Smooth muscle cell (in vitro differentiated cells): ENCODE measurements at regions not wholly inside any gene's neighbourhood (a gene's known extent, or its start where the extent isn't known, plus 50 kb on each side); places are given as distances from the start of the nearest gene placed in this dataset.

Source experiments
- DNase-seq: peaks from one replicate; lab custom pipeline; 2025; ENCODE audit not compliant: unreplicated experiment; lab: John Stamatoyannopoulos, UW
- H2AFZ ChIP-seq: fragments of 200-600 bp; sonication (generic); 2 replicates; pipeline ENCODE4 v1.6.0; 2016; ENCODE audit warnings: antibody characterized with exemption, low read depth, mild to moderate bottlenecking
- H3F3A ChIP-seq: fragments of 200-600 bp; sonication (generic); 2 replicates; pipeline ENCODE4 v1.6.0; 2017; ENCODE audit warnings: antibody characterized with exemption, low read depth
- H3K27ac ChIP-seq: fragments of 200-600 bp; sonication (generic); 2 replicates; pipeline ENCODE4 v1.5.1; 2016; ENCODE audit warnings: low read depth, mild to moderate bottlenecking
- H3K27me3 ChIP-seq: fragments of 200-600 bp; sonication (generic); 2 replicates; pipeline ENCODE4 v1.6.1; 2016; ENCODE audit warnings: low read depth, mild to moderate bottlenecking
- H3K36me3 ChIP-seq: fragments of 200-600 bp; sonication (generic); 2 replicates; pipeline ENCODE4 v1.5.1; 2016; ENCODE audit warnings: low read depth
- H3K4me1 ChIP-seq: fragments of 200-600 bp; sonication (generic); 2 replicates; pipeline ENCODE4 v1.5.1; 2016; ENCODE audit warnings: low read depth
- H3K4me2 ChIP-seq: fragments of 200-600 bp; sonication (generic); 2 replicates; pipeline ENCODE4 v1.6.0; 2016; ENCODE audit warnings: mild to moderate bottlenecking
- H3K4me3 ChIP-seq: fragments of 200-600 bp; sonication (generic); 2 replicates; pipeline ENCODE4 v1.5.1; 2016; ENCODE audit warnings: mild to moderate bottlenecking
- H3K79me2 ChIP-seq: fragments of 200-600 bp; sonication (generic); 2 replicates; pipeline ENCODE4 v1.6.0; 2016; ENCODE audit warnings: low read depth, mild to moderate bottlenecking
- H3K9ac ChIP-seq: fragments of 200-600 bp; sonication (generic); 2 replicates; pipeline ENCODE4 v1.6.0; 2016; ENCODE audit warnings: low read depth
- H3K9me3 ChIP-seq: fragments of 200-600 bp; sonication (generic); replicated peaks from 2 replicates; pipeline ENCODE4 v1.5.1; 2016; ENCODE audit warnings: low read depth
- H4K20me1 ChIP-seq: fragments of 200-600 bp; sonication (generic); 2 replicates; pipeline ENCODE4 v1.6.0; 2016; ENCODE audit warnings: low read depth
- WGBS: methylation state at CpG from one replicate; pipeline ENCODE4 v1.1.7; 2016; ENCODE audit warnings: low lambda C conversion rate; 5-methylcytosine and 5-hydroxymethylcytosine counted together
- TF ChIP-seq, protein P1 (sequence below): fragments of 200-600 bp; sonication (generic); IDR thresholded peaks from 2 replicates; pipeline ENCODE4 v1.5.1; 2017; ENCODE audit warnings: borderline replicate concordance, mild to moderate bottlenecking, antibody characterized with exemption; ENCODE audit not compliant: insufficient read depth, poor library complexity, severe bottlenecking

DNA sequence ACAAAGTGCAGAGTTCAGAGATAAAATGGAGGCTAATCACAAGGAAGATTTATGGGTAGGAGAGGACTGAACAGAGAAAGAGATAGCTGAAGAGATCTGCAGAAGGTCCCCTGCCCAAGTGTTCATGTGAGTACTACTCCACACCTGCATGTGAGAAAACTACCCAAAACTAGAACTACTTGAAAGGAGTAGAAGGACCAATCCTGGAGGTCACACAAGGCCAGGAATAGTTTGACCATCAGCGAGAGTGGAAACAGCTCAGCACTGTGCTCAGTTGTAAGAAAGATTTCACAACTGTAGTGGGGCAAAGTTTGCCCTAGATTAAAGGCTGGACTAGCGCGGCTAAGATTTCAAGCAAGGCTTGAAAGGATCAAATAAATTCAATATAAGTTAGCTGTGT is 422.7 kb upstream of the LCORL start:
- Histone ChIP-seq H3K4me1 (no peaks in the 10 kb centered on the region), H3K27me3 (no peaks in the 10 kb centered on the region), H3K9me3 (peaks cover 3% of the 10 kb centered on the region), H3K79me2 (no peaks in the 10 kb centered on the region), H3K36me3 (no peaks in the 10 kb centered on the region), H4K20me1 (no peaks in the 10 kb centered on the region), H3K4me3 (no peak overlapping the region), H3K4me2 (no peak overlapping the region), H3K27ac (no peak overlapping the region), H2AFZ (no peak overlapping the region), H3F3A (no peaks in the 10 kb centered on the region), H3K9ac (no peak overlapping the region)
- 88% methylated on average over 3 of the region's 3 CpGs for WGBS
- TF ChIP-seq, protein P1, sequence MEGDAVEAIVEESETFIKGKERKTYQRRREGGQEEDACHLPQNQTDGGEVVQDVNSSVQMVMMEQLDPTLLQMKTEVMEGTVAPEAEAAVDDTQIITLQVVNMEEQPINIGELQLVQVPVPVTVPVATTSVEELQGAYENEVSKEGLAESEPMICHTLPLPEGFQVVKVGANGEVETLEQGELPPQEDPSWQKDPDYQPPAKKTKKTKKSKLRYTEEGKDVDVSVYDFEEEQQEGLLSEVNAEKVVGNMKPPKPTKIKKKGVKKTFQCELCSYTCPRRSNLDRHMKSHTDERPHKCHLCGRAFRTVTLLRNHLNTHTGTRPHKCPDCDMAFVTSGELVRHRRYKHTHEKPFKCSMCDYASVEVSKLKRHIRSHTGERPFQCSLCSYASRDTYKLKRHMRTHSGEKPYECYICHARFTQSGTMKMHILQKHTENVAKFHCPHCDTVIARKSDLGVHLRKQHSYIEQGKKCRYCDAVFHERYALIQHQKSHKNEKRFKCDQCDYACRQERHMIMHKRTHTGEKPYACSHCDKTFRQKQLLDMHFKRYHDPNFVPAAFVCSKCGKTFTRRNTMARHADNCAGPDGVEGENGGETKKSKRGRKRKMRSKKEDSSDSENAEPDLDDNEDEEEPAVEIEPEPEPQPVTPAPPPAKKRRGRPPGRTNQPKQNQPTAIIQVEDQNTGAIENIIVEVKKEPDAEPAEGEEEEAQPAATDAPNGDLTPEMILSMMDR, result no peak
- DNase-seq, result no peak

DNA sequence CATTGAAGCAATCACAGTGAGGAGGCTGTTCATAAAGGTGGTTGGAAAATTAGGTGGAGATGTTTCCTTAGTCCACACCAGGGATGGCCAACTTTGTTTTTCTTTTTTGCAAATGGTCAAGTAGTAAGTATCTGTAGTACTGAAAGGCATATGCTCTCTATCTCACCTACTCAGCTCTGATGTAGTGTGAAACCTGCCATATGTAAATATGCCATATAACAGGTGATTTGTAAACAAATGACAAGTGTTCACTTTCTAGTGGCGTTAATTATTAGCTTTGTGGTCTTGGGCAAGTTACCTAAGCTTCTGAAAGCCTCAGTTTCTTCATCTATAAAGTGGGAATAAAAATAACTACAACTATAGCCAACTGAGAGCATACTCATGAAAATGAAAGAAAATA is 421.4 kb upstream of the LCORL start:
- Histone ChIP-seq H3K4me1 (no peaks in the 10 kb centered on the region), H3K36me3 (no peaks in the 10 kb centered on the region), H2AFZ (no peak overlapping the region), H3K9me3 (peaks cover 3% of the 10 kb centered on the region), H3K27ac (no peak overlapping the region), H3K4me2 (no peak overlapping the region), H4K20me1 (no peaks in the 10 kb centered on the region), H3K9ac (no peak overlapping the region), H3K79me2 (no peaks in the 10 kb centered on the region), H3F3A (no peaks in the 10 kb centered on the region), H3K4me3 (no peak overlapping the region), H3K27me3 (no peaks in the 10 kb centered on the region)
- no peak for DNase-seq
- TF ChIP-seq, protein P1, result no peak
- WGBS, result 70% methylated on average over 1 of the region's 1 CpG

DNA sequence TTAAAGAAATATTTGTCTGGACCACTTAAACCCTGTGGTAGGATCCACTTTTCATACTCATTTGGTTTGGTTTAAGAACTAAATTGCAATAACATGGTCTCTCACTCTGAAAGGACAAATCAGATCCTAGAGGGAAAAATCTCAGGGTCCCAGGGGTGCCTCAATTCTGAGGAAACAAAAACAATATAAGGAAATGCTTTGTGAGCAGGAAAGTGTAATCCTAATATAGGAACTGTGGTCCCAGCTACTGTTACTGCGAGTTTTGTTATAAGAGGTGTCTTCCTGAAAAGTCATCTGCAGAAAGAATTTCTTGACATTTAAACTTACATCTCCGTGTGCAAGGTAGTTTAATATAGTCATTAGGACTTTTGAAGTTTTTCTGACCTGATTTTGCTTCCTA is 420.1 kb upstream of the LCORL start:
- DNase-seq, result no peak
- Histone ChIP-seq H3K27ac (no peak overlapping the region), H4K20me1 (no peaks in the 10 kb centered on the region), H3K79me2 (no peaks in the 10 kb centered on the region), H2AFZ (no peak overlapping the region), H3K36me3 (no peaks in the 10 kb centered on the region), H3K9me3 (peaks cover 3% of the 10 kb centered on the region), H3F3A (no peaks in the 10 kb centered on the region), H3K4me2 (no peak overlapping the region), H3K4me3 (no peak overlapping the region), H3K4me1 (no peaks in the 10 kb centered on the region), H3K27me3 (no peaks in the 10 kb centered on the region), H3K9ac (no peak overlapping the region)
- WGBS, result 89% methylated on average over 2 of the region's 2 CpGs
- TF ChIP-seq, protein P1, result no peak

DNA sequence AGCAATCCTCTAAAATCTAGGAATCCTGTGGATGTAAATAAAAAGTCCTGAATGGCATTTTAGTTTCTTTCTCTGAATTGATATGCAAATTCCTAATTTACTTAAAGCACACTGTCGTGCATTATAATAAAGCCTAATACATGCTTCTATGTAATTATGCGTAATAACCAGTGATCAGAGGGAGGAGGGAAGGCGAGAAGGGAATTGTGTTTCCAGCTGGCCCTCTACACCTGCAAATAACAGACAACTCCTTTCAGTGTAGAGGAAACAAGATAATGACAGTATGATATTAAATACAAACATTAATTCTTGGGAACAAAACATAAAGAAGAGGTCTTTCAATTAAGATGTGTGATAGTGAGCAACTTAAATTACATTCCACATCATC is 419.6 kb upstream of the LCORL start:
- no peak overlapping the region for H3K9ac ChIP-seq
- no peaks in the 10 kb centered on the region for H3K4me1 ChIP-seq
- no peaks in the 10 kb centered on the region for H3K36me3 ChIP-seq
- TF ChIP-seq, protein P1, result no peak
- H3K27ac ChIP-seq, result no peak overlapping the region
- peaks cover 3% of the 10 kb centered on the region for H3K9me3 ChIP-seq
- H3K27me3 ChIP-seq, result no peaks in the 10 kb centered on the region
- no peaks in the 10 kb centered on the region for H3F3A ChIP-seq
- no peak overlapping the region for H2AFZ ChIP-seq
- DNase-seq, result no peak
- no peaks in the 10 kb centered on the region for H3K79me2 ChIP-seq
- H3K4me2 ChIP-seq, result no peak overlapping the region
- no peak overlapping the region for H3K4me3 ChIP-seq
- WGBS, result 85% methylated on average over 3 of the region's 3 CpGs
- no peaks in the 10 kb centered on the region for H4K20me1 ChIP-seq
